GM19351 (cell line): ENCODE measurements at regions not wholly inside any gene's neighbourhood (a gene's known extent, or its start where the extent isn't known, plus 50 kb on each side); places are given as distances from the start of the nearest gene placed in this dataset.

ENCODE experiments used
- ATAC-seq: cut with Tn5 transposase; IDR thresholded peaks from one replicate; pipeline ENCODE4 v1.9.1; 2021; ENCODE audit warnings: mild to moderate bottlenecking, moderate library complexity; ENCODE audit not compliant: unreplicated experiment

- no peak for ATAC-seq
Observed at GRCh38 chr6:132868057-132868456, 53.7 kb downstream of the RPS12 start.

GRCh38 chr6:132872923-132873322, 58.6 kb downstream of the RPS12 start:
- peak; percentile 100 for ATAC-seq

GRCh38 chr6:132877003-132877402, 62.6 kb downstream of the RPS12 start:
- no peak for ATAC-seq

DNA sequence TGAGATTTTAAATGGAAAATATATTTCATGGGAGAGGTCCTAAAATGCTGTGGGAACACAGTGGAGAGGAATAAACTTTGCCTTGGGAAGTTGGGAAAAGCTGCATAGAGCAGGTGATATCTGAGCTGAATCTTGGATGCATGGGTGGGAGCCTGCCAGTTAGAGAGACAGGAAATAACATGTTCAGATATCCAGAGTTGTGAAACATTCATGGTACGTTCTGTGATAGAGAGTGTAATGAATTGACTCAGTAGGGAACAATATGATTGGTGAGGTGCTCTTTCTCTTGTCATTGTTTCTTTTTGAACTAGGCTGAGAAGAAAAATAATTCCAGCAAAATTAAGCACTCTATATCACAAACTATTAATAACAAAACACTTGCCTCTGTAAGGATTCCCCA, 72.8 kb downstream of the RPS12 start:
- ATAC-seq: peak; percentile 70

DNA sequence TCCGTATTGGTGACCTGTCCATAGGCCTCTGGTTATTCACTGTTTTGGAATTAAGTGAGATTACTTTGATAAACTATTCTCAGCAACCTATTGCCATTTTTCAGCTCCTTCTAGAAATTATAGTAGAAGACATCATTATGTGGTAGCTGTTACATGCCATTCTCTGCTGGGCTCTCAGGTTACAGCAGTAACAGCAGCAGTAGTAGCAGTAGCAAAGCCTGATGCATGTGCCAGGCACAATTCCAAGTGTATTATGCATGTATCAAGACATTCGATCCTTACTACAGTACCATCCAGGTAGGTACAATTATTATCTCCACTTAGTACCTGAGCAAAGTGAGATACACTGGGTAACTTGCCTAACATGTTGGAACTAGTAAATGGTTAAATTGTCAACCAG, 74.3 kb downstream of the RPS12 start:
- no peak for ATAC-seq

DNA sequence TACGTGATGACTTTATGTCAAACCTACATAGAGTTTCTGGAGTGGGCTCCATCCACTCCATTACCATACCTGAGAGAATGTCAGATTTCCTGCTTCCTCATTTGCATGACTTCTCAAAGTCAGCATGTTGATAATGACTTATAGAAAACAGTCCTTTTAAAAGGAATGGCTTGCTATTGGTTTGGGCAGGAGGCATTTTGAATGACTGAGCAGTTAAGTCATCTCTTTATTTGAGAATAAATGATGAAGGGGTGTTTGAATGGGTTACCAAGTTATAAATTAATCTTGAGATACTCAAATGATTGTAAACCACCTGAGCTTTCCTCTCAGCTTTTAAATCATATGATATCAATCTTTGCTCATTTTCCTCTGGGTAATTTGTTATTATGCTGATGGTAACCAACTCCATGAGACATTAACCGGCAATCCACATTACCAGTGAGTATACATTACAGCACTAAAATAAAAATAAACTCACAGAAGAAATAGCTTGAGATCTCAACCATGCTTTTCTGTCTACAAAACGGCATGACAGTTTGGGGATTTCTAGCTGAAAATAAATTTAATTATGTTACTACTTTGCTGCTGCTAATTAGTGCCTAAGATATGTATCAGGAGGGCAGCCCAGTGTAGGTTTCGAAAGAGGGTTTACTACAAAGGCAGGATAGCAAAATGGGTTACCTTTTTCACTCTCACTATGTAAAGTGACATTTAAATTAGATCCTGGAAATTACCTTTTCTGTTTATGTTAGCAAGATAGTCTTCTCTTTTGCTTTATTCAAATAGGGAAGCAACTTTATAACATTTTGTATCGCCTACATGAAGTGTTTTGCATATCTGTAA, 78.8 kb downstream of the RPS12 start:
- no peak for ATAC-seq

GRCh38 chr6:132893772-132894490, 79.6 kb downstream of the RPS12 start:
- no peak for ATAC-seq

DNA sequence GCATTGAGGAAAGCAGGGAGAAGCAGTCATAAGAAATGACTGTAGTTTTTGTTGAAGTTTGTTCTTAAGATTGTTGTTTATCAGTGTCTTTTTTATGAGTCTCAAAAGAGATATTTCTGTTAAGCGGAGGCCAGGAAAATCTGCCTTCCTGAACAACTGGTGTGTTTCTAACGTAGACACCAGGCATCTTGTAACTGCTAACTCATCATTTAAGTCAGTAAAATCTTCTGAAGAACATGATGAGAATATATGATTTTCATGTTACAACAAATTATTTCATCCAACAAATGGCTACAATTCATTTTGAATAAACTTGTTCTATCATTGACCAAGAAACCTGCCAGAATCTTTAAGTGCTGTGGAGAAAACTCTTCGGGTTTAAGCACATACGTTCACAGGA, 84.0 kb downstream of the RPS12 start:
- no peak for ATAC-seq

DNA sequence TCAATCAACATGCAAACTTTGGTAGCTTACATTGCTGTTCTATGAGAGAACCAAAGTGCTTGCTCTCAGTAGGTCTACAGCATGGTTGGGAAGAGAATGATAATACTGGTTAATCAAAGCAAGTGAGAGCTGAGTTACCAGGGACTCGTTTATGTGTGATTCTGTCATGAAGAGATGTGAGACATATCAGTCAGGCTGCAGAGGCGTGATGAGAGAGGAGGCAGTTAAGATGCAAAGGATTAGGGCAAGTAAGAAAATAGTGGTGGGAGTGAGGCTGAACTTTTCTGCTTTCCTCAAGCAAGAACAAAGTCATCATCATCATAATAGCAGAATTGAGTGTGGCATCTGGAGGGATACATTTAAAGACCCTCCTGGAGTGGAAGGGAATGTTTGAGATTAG, 86.5 kb downstream of the RPS12 start:
- no peak for ATAC-seq

DNA sequence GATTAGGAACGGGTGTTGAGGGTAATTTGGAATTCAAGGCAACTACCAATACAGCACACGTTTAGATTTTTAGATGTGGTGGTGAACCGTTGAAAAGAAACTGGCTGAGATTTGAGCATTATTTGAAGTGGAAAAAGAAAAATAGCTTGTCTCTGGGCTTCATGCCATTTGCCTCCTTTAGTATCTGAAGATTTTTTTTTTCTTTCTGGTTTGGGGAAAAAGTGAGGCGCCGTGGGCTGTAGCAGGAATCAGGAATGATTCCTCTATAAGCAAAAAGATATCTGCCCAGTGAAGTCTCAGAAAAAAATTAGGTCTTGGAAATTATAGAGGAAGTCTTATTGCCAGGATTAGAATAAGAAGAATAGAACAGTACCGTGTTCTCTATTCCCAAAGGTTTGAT, 88.5 kb downstream of the RPS12 start:
- no peak for ATAC-seq

GRCh38 chr6:132907231-132907630, 92.9 kb downstream of the RPS12 start:
- ATAC-seq: no peak

DNA sequence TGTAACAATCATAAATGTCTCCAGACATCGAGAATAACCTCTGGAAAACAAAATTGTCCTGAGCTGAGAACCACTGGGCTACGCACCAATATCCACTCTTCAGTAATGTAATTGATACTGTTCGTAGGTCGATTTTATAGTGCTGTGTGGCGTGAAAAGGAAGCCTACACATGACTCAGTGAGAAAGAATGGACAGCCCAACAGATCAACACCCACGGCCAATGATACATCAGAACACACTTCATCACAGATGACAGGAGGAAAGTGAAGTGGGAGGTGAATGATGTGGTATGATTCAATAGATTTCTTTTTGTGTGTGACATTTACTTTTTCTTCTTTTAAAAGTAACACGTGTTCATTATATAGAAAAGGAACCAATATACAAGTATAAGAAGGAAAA, 93.5 kb downstream of the RPS12 start:
- ATAC-seq: no peak

DNA sequence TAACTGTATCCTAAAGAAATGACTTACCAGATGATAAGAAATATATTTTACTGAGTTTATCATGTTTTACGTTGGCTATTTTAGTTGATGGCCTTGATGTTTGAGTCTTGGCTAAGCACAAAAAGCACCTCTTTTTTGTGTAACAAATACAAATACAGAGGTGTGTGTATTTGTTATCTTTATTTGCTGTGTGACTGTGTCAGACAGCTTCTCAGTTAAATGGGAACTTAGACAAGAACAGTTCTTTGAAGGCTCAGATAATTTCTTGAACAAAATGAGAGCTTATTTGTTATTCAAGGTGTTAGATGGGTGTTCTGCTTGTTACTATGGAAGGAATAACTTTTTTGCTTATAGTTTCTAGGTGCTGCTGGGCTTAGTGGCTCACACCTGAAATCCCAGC, 95.4 kb downstream of the RPS12 start:
- ATAC-seq: no peak

DNA sequence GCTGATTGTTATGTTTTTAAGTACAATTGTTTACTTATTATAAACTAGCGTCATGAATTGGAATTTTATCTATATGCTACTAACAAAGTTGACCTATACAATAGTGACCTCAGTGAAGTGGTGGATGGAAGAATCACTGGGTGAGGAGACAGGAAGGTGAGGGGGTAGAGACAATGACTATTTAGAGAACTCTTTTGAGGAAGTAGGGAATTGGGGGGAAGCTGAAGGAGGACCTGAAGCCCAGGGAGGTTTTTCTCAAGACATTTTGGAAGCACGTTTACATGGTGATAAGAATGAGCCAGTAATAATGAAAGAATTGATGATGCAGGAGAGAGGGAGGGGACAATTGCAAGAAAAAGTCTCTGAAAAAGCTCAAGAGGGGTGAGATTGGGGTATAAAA, 96.4 kb downstream of the RPS12 start:
- ATAC-seq: no peak

GRCh38 chr6:132919045-132919860, 104.9 kb downstream of the RPS12 start:
- no peak for ATAC-seq

GRCh38 chr6:132927713-132928112, 113.3 kb downstream of the RPS12 start:
- no peak for ATAC-seq

DNA sequence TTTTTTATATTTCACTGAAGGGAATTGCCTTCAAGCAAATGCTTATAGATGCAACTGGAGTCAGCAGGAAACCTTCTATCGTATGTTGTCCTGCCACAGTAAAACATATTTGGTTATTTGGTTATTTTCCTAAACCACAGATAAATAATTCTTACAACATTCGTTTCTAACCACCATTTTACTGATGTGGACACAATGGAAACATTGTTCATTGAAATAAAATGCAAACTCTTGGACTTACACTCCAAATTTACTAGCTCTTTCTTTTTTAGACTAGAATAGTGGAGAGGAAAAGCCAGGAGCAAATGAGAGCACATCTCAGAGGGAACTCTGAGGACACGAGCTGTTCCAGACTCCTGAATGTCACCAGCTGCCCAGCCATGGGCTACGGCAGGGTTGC, 114.8 kb downstream of the RPS12 start:
- no peak for ATAC-seq

- ATAC-seq: no peak
Observed at GRCh38 chr6:132931313-132931712, 116.9 kb downstream of the RPS12 start.

DNA sequence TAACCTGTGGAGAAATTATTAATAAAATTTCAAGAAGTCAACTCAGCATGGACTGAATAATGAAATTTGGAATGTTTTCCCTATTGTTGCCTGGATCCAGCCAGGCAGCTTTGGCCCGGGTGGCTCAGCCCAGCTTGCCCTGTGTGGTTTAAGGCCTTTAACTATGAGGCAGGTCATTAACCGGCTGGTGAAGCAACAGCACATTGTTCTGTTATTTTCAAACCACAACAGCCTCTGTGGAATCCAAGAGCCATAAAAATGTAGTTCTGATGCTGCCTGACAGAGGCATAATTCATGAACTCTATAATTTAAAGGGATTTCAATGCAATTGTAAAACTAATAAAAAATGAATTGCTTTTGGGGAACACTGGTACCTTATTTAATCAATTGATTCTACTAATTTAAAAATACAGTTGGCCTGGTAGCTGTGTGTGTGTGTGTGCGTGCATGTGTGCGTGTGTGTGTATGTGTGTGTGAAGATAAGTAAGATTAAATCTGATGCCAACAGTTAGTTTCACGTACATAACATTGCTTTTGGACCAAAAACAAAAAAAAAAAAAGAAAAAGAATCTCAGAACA, 117.7 kb downstream of the RPS12 start:
- no peak for ATAC-seq

DNA sequence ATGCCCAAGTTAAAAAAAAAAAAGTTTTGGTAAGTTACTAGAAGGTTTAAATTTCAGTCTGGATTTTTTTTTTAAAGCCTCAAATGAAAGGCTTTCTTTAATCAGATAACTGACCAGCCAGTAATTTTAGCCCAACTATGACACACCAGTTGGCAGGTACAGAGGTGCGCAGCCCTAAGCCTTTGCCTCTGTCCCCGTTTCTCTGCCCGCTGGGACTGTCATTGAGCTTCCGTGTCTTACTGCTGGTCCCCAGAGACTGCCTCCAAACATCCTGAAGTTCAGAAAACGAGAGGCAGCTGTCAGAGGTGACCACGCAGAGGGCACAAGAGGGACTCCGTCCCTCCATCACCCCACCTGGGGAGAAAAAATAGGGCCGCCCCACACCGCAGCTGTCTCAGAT, 118.2 kb downstream of the RPS12 start:
- no peak for ATAC-seq

DNA sequence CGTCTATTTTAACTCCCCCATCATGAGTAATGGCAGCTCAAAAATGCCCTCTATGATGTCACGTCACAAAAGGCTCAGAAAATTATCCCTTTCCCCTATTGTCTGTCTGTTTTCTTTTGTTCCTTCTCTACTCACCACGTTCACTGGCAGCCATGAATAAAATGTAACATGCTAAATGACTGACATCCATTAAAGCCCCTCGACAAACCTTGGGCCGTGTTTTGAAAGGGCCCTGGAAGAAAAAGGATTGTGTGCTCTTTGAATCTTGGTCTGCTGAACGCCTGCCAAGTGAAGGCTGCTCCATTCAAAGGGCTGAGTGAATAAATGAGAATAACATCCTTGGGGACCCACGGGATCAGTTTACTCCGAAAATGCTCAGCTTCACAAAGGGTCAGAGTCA, 118.7 kb downstream of the RPS12 start:
- ATAC-seq: no peak
